ENCODE measurements at regions not wholly inside any gene's neighbourhood (a gene's known extent, or its start where the extent isn't known, plus 50 kb on each side); places are given as distances from the start of the nearest gene placed in this dataset.

DNA sequence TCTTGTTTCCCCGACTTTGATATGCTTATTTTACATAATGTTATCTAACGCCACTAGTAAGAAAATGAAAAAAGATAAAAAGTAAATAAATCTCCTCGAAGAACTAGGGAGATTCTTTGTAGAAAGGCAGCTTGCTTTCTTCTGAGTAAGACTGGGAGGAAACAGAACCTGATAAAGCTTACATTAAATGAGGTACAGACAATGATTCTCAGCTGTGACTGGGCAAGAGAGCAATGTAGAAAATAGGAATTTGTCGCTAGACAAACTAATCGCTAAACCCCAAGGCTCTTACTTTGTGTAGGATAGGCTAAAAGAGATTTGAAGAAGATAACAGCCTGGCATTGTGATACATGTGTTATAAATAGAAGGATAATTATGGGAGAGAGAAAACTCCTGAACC is 919.0 kb upstream of the ALCAM start:
- no peaks in the 10 kb centered on the region for H3K27me3 ChIP-seq (ENCODE audit: insufficient read depth, insufficient read length)
- H3K4me3 ChIP-seq (ENCODE audit: insufficient read length, low read depth): no peak overlapping the region
- H3K9me3 ChIP-seq (ENCODE audit: insufficient read depth, low read length): peaks cover 6% of the 10 kb centered on the region
- H3K4me1 ChIP-seq (ENCODE audit: insufficient read depth, insufficient read length): no peaks in the 10 kb centered on the region
- no peaks in the 10 kb centered on the region for H3K36me3 ChIP-seq (ENCODE audit: insufficient read depth, insufficient read length, low read length)
- no peak overlapping the region for H3K9ac ChIP-seq (ENCODE audit: insufficient read length, low read depth)
- no peak for DNase-seq (ENCODE audit: low read depth, low spot score)
- no peak for TF ChIP-seq ZNF274 (IDR thresholded peaks at IDR 0.05; ENCODE audit: low read depth, low read length)
- no peak for TF ChIP-seq YY1 (IDR thresholded peaks at IDR 0.05; ENCODE audit: insufficient read depth, insufficient read length)
- no peak for TF ChIP-seq SUZ12 (IDR thresholded peaks at IDR 0.05; ENCODE audit: extremely low read depth, insufficient read depth, insufficient read length)

DNA sequence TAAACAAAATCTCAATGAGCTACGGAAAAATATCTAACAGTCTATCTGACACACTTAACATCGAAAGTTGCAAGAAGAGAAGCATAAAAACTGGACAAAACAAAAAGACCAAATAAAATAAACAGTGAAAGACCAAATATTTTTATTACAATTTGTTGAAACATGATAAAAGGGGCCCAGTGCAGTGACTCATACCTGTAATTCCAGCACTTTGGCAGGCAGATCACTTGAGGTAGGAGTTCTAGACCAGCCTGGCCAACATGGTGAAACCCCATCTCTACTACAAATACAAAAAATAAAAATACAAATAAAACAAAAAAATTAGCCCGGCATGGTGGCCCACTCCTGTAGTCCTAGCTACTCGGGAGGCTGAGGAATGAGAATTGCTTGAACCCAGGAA is 914.0 kb upstream of the ALCAM start:
- Histone ChIP-seq H3K36me3 (ENCODE audit: insufficient read depth, insufficient read length, low read length) (no peaks in the 10 kb centered on the region), H3K9ac (ENCODE audit: insufficient read length, low read depth) (no peak overlapping the region), H3K4me3 (ENCODE audit: insufficient read length, low read depth) (no peak overlapping the region), H3K4me1 (ENCODE audit: insufficient read depth, insufficient read length) (no peaks in the 10 kb centered on the region), H3K27me3 (ENCODE audit: insufficient read depth, insufficient read length) (no peaks in the 10 kb centered on the region), H3K9me3 (ENCODE audit: insufficient read depth, low read length) (no peaks in the 10 kb centered on the region)
- no peak for DNase-seq (ENCODE audit: low read depth, low spot score)
- no peak for TF ChIP-seq ZNF274 (IDR thresholded peaks at IDR 0.05; ENCODE audit: low read depth, low read length)

DNA sequence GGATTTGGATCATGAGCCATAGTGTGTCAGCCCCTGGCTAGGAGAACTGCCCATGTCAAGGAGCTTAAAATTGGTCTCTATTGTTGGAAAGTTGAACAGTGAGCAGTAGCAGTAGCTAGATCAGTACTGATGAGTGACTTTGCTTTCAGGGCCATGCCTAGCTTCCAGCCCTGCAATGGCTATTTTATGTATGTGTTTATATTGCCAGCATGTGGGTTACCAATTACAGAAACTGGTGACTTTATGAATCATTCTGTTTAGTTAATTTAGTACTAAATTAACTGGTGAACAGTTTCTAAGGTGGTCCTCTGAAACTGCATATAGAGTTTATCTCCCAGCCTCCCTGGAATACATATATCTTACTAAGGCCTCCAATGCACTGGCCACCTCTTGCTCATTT is 908.1 kb upstream of the ALCAM start:
- Histone ChIP-seq H3K9ac (ENCODE audit: insufficient read length, low read depth) (no peak overlapping the region), H3K36me3 (ENCODE audit: insufficient read depth, insufficient read length, low read length) (no peaks in the 10 kb centered on the region), H3K4me1 (ENCODE audit: insufficient read depth, insufficient read length) (no peaks in the 10 kb centered on the region), H3K27me3 (ENCODE audit: insufficient read depth, insufficient read length) (no peaks in the 10 kb centered on the region), H3K4me3 (ENCODE audit: insufficient read length, low read depth) (no peak overlapping the region), H3K9me3 (ENCODE audit: insufficient read depth, low read length) (no peaks in the 10 kb centered on the region)
- no peak for DNase-seq (ENCODE audit: low read depth, low spot score)
- TF ChIP-seq YY1 (IDR thresholded peaks at IDR 0.05; ENCODE audit: insufficient read depth, insufficient read length): no peak
- no peak for TF ChIP-seq SUZ12 (IDR thresholded peaks at IDR 0.05; ENCODE audit: extremely low read depth, insufficient read depth, insufficient read length)
- no peak for TF ChIP-seq ZNF274 (IDR thresholded peaks at IDR 0.05; ENCODE audit: low read depth, low read length)

DNA sequence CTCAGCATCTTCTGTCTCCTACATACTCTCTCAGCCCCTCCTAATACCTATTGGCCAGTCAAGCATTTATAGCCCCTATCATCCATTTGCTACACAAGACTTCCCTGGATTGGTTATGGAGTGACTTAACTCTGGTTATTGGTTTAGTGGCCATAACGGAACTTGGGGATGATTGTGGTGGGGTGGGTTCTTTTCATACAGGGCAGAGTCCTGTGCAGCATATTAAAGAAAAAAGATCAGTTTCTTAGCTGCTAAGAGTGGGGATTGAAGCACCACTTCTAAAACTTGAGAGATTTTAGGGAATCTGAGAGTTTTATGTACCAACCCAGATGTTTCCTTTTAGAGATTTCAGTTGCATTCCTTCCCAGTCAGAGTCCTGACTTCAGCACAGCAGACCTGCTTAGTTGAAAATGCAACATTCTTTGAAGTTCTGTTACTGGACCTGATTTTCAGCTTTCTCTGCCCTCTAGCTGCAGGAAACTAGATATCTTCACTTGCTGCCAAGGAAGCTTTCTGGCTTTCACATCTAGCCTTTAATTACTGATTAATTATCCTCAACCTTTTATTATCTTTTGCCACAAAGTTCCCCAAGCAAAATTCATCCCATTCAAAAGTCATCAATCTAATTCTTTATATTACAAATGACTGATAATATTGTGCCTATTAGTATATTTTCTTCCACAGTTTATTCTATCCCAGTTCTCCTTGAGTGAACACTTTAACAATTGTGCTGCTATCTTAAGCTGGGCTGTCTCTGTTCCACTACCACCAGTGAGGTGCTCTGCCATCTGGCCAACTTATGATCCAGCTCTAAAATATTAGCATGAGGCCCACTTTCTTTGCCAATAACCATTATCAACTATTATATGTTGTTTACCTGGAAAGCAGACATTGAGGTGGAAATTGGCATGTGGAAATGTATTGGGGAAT is 906.0 kb upstream of the ALCAM start:
- no peak overlapping the region for H3K4me3 ChIP-seq (ENCODE audit: insufficient read length, low read depth)
- H3K9ac ChIP-seq (ENCODE audit: insufficient read length, low read depth): no peak overlapping the region
- H3K4me1 ChIP-seq (ENCODE audit: insufficient read depth, insufficient read length): no peaks in the 10 kb centered on the region
- TF ChIP-seq ZNF274 (IDR thresholded peaks at IDR 0.05; ENCODE audit: low read depth, low read length) (no peak), YY1 (IDR thresholded peaks at IDR 0.05; ENCODE audit: insufficient read depth, insufficient read length) (no peak)
- H3K9me3 ChIP-seq (ENCODE audit: insufficient read depth, low read length): no peaks in the 10 kb centered on the region
- H3K36me3 ChIP-seq (ENCODE audit: insufficient read depth, insufficient read length, low read length): no peaks in the 10 kb centered on the region
- H3K27me3 ChIP-seq (ENCODE audit: insufficient read depth, insufficient read length): no peaks in the 10 kb centered on the region
- DNase-seq (ENCODE audit: low read depth, low spot score): peak; percentile 47

DNA sequence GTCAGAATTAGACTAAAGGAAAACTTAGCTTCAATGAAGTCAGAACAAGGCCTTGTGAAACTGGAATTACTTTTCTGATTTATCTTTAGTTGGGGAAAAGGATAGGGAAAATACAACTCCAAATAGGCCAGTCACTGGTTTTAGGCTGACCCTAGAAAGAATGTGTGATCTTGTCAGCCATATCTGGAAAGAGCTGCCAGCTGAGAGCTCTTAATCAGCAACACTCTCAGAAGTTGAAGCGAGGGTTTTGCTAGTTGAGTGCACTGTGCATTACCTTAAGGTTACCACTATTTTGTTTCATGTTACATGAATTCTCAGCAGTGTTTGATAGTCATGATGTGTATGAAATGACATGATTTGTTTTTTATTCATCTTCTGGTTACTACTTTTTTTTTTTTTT is 905.3 kb upstream of the ALCAM start:
- H3K9ac ChIP-seq (ENCODE audit: insufficient read length, low read depth): no peak overlapping the region

DNA sequence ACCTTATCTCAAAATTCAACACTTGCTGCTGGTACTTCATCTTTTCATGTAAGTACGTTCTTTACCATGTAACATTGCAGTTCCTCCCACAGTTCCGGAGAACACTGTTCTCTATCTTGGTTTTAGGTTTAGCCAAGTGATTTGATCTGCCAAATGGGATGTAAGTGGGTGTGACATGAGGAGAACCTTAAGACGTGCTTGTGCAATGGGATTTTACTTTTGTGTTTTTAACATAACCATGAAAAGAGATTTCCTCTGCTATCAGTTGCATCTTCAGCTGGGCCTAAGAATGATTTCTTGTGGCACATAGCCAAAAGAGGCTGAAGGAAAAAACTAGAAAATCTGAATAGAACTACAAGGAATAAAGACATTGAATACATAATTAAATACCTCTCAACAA is 894.5 kb upstream of the ALCAM start:
- Histone ChIP-seq H3K9ac (ENCODE audit: insufficient read length, low read depth) (no peak overlapping the region), H3K27me3 (ENCODE audit: insufficient read depth, insufficient read length) (no peaks in the 10 kb centered on the region), H3K4me3 (ENCODE audit: insufficient read length, low read depth) (no peak overlapping the region), H3K36me3 (ENCODE audit: insufficient read depth, insufficient read length, low read length) (no peaks in the 10 kb centered on the region), H3K4me1 (ENCODE audit: insufficient read depth, insufficient read length) (no peaks in the 10 kb centered on the region), H3K9me3 (ENCODE audit: insufficient read depth, low read length) (peaks cover 12% of the 10 kb centered on the region; the same call in 1 of the 2 replicates)
- no peak for TF ChIP-seq ZNF274 (IDR thresholded peaks at IDR 0.05; ENCODE audit: low read depth, low read length)
- no peak for TF ChIP-seq SUZ12 (IDR thresholded peaks at IDR 0.05; ENCODE audit: extremely low read depth, insufficient read depth, insufficient read length)
- DNase-seq (ENCODE audit: low read depth, low spot score): no peak

More for the DNA sequence above, 905.3 kb upstream of the ALCAM start:
- H3K4me3 ChIP-seq (ENCODE audit: insufficient read length, low read depth): no peak overlapping the region
- DNase-seq (ENCODE audit: low read depth, low spot score): no peak
- no peaks in the 10 kb centered on the region for H3K36me3 ChIP-seq (ENCODE audit: insufficient read depth, insufficient read length, low read length)
- H3K4me1 ChIP-seq (ENCODE audit: insufficient read depth, insufficient read length): no peaks in the 10 kb centered on the region
- TF ChIP-seq YY1 (IDR thresholded peaks at IDR 0.05; ENCODE audit: insufficient read depth, insufficient read length) (no peak), ZNF274 (IDR thresholded peaks at IDR 0.05; ENCODE audit: low read depth, low read length) (no peak), SUZ12 (IDR thresholded peaks at IDR 0.05; ENCODE audit: extremely low read depth, insufficient read depth, insufficient read length) (no peak)
- no peaks in the 10 kb centered on the region for H3K9me3 ChIP-seq (ENCODE audit: insufficient read depth, low read length)
- no peaks in the 10 kb centered on the region for H3K27me3 ChIP-seq (ENCODE audit: insufficient read depth, insufficient read length)

DNA sequence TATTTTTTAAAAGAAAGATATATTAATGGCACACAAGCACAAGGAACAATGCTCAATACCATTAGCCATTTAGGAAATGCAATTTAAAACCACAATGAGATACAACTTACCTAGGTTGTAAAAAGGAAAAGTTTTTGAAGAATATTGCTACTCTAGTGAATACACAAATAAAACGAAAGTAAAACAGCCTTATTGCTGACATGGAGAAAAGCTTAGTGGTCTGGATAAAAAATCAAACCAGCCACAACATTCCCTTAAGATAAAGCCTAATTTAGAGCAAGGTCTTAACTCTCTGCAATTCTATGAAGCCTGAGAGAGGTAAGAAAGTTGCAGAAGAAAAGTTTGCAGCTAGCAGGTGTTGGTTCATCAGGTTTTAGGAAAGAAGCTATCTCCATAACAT is 892.7 kb upstream of the ALCAM start:
- Histone ChIP-seq H3K4me3 (ENCODE audit: insufficient read length, low read depth) (no peak overlapping the region), H3K9me3 (ENCODE audit: insufficient read depth, low read length) (peaks cover 5% of the 10 kb centered on the region; the same call in 1 of the 2 replicates), H3K27me3 (ENCODE audit: insufficient read depth, insufficient read length) (no peaks in the 10 kb centered on the region), H3K4me1 (ENCODE audit: insufficient read depth, insufficient read length) (no peaks in the 10 kb centered on the region), H3K9ac (ENCODE audit: insufficient read length, low read depth) (no peak overlapping the region), H3K36me3 (ENCODE audit: insufficient read depth, insufficient read length, low read length) (no peaks in the 10 kb centered on the region)
- TF ChIP-seq ZNF274 (IDR thresholded peaks at IDR 0.05; ENCODE audit: low read depth, low read length): no peak
- no peak for TF ChIP-seq YY1 (IDR thresholded peaks at IDR 0.05; ENCODE audit: insufficient read depth, insufficient read length)
- no peak for TF ChIP-seq SUZ12 (IDR thresholded peaks at IDR 0.05; ENCODE audit: extremely low read depth, insufficient read depth, insufficient read length)
- DNase-seq (ENCODE audit: low read depth, low spot score): no peak
